Dermis blood vessel endothelial cell (primary cell): ENCODE measurements at regions not wholly inside any gene's neighbourhood (a gene's known extent, or its start where the extent isn't known, plus 50 kb on each side); places are given as distances from the start of the nearest gene placed in this dataset.

Source experiments
- DNase-seq: peaks from one replicate; pipeline ENCODE4 v3.0.0; 2010

DNA sequence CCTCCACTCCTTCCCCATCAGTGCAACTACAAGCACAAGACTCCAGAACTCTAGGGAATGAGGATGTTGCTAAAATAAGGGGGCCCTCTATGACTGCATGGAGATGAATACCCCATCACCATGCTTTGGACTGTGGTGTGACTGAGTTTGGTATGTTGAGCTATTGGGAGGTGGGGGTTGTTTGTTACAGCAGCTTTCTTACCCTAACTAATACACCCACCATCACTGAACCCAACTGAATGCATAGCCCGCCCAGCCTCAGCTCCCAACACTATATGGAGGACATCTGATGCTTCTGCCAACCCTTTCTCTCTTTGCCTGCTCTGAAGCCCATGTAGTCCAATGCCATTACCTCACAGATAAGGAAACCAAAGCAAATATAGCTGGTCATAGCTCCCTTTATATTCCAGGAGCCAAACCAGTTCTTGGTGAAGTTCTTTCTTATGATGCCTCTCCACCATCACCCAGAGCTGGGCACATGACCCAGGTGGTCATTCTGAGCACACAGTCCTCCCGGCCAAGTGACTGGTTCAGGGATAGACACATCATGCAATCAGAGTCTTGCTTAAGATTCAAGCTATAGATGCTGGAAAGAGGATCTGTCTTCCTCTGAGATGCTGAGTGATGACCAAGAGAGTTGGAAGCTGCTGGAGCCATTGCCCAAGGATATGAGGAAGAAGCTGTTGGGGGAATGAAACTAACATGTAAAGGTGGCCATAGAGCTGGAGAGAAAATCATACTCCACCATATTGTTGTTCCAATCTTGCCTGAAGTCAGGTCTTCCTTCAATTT, 155.6 kb upstream of the HAAO start:
- no peak for DNase-seq

DNA sequence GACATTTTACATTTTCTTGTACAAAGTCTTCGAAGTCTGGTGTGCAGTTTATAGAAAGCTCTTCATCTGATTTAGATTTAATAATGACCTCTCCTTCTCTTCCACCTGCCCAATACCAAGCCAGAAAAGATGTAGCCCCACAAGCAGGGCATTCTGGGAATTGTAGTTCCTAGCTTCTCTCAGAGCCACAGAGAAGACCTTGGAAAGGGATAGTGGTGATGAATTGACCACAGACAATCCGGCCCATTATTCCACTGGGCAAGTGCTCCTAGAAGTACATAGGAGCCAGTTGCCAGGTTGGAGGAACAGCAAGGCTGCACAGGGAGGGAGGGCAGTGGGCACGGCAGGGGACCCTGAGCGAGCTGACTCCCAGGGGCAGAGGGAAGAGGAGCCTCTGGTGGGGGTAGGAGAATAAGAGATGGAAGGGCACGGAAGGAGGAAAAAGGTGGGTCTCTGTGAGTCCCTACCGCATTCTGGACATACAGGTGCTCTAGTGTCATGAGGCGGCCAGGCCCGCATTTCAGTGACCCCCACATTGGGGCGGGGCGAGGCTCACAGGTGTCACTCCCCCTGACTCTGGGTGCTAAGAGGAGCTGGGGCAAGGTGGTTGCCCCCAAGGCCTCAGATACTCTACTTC, 152.5 kb upstream of the HAAO start:
- peak; percentile 48 for DNase-seq

DNA sequence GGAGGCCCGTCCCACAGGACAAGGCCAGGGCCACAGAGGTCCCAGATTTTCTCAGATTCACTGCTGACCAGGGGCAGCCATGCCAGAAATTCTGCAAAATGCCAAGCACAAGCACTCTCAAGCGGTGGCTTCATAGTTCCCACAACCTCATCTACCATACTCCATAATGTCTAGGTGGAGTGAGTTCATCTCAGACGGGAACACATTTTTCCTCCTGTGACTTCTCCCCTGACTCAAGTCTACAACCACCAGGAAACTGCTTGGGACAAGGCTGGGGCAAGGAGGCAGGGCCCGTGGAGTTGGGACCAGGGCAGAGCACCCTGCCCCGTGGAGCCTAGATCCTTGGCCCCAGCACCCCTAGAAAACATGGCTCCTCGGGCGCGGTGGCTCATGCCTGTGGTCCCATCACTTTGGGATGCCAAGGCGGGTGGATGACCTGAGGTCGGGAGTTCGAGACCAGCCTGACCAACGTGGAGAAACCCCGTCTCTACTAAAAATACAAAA, 150.7 kb upstream of the HAAO start:
- DNase-seq, result no peak

DNA sequence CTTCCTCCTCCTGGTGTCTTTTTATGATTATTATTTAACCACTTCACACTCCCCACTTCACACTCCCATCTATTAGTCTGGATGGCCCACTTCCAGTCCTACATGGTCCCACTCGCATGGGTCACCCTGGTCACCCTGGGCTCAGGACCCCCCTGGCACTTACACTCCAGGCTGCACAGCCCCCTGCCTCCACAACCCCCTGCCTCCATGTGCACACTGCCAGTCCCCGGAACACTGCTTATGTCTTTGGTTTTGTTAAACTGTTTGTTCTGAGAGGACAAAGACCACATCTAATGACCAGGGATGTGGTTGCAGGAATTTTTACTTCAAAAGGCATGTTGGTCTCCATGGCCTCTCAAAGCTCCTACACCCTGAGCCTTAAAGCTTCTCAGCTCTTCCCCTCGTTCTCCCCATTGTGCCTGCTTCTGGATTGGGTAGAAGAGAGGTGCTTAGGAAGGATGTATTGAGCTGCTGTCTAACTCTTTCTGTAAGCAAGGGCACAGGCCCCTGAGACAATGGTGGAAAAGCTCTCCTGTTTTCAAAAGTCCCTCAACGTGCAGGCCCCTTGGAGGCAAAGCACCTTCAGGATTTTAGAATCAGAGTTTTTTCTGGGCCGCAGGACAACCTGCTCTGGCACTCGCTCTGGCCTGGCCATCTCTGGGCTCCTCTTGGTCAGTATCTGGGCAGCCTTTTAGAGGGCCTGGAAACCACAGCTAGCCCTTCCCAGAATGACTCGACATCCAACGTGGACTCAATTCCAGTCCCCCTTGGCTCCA, 150.0 kb upstream of the HAAO start:
- no peak for DNase-seq

DNA sequence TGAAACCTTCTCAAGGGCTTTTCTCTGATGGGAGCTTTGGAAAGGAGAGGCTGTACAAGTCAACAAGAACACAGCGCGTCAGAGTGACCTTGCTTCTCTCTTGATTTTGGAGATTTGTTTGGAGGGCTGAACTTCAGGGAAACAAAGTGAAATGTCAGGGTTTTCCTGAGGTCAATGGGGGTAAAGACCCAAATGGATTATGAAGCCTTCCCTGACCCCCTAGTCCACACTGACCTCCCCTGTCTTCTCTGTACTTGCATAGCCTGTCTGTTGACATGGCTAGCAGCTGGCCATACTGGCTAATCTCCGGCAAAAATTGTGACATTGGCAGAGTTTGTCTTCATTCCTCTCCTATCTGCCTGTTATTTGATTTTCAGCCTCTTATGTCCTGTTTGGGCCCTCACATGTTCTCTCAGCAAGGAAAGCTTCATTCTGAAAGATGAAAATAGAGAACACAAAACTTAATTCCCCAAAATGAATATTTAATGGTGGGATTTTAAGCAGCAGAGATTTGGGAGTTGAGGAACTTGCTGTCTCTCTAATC, 149.3 kb upstream of the HAAO start:
- no peak for DNase-seq

DNA sequence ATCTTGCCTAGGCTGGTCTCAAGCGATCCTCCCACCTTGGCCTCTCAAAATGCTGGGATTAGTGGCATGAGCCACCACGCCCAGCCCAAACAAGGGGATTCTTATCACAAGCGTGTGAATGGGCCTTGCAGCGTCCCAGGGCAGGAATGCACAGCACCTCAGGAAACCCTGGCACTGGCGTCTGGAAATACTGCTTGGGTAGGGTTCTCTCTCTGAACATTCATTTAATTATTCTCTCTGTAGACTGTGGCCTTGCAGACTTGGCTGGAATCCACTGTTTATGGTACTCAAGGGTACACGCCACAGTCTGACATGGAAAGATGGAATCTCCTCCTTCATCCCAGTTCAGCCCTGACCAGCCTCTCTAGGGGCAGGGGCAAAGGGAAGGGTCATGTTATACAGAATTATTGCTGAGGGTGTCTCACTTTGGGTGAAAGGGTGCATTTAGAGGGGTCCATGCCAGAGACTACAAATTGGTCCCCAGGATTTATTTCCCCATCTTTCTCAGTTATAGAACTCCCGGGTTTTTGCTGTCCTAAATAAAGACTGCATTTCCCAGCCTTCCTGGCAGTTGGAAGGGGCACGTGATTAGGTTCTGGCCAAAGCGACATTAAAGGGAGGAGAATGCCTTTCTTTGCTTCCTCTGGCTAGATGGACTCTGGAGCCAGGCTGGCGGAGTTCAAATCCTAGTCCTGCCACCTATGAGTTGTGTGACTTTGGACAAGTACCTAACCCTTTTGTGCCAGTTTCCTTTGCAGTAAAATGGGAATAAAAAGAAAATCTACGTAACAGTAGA, 147.2 kb upstream of the HAAO start:
- DNase-seq, result no peak

DNA sequence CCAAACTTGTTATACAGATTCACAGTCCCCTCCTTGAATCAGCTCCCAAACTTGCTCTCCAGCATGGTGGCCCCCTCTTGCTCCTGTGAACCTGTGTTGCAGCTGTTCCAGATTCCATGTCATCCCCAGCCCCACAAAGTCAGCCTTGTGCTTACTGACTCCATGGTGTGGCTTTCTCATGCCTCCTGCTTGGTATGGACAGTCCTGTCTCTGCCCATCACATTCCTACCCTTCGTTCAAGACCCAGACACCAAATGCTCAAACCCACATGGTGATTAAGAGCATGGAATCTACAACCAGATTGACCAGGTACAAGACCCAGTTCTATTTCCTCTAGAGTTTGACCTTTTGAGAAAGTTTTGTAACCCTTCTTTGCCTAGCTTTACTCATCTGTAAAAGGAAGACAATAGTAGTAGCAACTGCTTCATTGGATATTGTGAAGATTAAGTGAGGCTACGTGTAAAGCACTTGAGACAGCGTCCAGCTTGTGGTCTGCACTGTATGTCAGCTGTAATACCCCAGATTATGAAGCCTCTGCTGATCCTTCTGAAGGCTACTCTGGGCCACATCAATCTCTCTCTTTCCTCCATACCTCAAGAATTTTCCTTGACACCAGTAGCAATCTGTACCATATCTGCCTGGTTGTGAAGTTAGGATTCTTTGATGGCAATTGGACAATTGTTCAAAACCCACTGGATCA, 146.4 kb upstream of the HAAO start:
- no peak for DNase-seq

DNA sequence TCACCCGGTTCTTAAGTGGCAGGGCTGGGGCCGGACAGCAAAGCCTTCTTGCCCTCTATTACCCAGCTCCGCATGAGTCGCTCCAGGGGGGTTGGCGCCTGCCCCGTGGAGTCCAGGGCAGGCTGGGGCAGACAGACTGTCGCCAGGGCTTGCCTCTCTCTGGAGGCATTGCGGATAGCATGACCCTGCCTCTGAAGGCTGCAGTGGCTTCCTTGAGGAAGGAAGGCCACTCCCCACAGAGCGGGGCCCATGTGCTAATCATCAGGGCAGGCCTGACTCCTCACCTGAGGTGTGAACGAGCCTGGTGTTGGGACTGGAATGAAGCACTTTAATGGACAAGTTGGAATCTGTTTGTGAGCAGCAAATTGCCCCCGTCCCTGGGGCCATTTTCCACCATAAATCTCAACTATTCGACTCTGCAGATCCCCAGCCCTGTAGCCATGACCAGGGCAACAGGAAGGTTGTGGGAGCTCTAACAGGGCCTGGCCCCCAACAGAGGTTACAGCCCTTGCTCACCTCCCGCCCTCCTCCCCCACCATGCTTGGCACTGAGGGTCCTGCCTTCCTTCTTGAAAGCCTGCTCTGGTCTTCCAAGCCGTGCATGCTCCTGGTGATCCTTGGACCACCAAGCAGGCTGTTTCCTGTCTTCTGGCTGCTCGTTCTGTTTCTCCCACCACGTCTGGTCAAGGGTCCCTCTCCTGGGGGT, 144.9 kb upstream of the HAAO start:
- no peak for DNase-seq

DNA sequence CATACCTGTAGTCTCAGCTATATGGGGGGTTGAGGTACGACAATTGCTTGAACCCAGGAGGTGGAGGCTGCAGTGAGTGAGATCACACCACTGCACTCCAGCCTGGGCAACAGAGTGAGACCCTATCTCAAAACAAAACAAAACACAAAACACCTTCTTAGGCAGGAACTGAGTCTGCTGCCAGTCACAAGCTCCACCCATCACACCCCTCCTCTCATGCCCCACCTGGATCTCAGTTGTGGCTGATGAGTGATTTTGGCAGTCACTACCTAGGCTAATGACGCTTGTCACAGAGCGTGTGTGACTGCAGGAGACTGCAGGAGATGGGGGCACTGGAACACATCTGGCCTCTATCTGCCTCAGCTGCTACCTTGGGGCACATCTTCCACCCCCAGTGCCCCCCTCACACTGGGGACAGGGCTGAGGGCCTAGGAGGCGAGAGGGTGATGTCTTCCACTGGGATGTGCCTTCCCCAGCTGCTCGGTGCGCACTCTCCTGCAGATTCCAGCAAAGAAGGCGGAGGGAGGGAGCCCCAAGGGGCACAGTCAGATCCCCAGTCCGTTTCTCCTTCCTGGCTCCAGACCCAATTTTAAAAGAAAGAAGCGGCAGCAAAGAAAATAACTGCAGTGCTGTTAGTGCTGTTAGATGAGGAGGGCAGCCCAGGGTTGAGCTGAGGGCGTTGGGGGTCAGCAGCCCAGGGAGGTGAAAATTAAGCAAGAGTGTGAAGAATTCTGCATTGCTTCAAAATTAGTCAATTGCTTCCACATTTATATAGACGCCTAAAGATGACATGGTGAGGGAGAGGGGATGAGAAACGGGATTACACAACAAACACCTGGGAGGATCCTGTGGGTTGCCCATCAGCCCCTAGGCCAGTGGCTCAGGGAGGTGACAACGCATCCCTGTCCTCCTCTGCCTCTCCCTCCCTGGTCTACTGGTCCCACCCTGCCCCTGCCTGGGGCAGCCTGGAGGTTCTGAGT, 143.6 kb upstream of the HAAO start:
- no peak for DNase-seq

DNA sequence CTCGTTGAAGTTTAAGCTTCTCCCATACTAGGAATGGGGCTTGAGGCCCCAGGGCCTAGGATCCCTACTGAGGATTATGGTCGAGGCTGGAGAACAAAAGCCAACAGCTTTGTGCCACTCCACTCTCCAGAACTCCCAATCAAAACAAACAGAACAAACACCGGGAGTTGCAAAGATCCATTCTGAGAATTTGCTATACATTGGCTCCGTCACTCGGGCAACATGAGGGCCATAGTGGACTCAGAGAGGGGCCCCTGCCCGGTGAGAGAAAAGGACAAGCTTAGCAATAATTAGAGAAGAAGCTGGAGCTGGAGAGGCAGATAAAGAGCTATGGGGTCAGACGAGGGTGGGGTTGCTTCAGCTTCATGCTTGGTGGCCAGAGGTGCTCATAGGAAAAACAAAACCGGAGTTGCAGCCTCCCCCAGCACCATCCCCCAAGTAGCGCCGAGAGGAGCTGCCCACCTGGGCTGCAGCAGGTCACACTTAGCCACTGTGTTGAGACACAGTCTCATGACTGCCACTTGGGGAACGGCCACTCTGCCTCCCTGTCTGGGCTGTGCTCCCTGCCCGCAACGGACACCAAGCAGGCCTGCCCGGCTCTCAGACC, 142.3 kb upstream of the HAAO start:
- DNase-seq, result no peak

DNA sequence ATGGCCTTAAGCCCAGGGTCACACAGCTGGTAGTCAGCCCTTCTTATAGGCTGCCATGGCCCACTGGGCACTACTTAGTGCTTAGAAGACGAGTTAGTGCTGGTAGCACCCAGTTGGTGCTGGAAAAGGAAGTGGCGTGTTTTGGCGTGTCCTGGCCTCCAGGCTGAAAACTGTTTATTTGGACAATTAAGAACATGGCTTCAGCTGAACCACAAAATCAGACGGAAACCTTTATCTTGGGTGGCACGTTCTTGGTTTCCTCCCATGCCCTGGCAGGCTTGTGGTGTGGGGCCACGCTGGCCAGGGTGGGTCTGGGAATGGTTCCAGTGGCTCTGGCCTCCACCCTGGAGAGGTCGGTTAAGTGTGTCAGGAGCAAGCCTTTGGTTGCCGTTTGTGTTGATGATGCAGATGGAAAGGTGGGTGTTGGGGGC, 141.5 kb upstream of the HAAO start:
- no peak for DNase-seq

DNA sequence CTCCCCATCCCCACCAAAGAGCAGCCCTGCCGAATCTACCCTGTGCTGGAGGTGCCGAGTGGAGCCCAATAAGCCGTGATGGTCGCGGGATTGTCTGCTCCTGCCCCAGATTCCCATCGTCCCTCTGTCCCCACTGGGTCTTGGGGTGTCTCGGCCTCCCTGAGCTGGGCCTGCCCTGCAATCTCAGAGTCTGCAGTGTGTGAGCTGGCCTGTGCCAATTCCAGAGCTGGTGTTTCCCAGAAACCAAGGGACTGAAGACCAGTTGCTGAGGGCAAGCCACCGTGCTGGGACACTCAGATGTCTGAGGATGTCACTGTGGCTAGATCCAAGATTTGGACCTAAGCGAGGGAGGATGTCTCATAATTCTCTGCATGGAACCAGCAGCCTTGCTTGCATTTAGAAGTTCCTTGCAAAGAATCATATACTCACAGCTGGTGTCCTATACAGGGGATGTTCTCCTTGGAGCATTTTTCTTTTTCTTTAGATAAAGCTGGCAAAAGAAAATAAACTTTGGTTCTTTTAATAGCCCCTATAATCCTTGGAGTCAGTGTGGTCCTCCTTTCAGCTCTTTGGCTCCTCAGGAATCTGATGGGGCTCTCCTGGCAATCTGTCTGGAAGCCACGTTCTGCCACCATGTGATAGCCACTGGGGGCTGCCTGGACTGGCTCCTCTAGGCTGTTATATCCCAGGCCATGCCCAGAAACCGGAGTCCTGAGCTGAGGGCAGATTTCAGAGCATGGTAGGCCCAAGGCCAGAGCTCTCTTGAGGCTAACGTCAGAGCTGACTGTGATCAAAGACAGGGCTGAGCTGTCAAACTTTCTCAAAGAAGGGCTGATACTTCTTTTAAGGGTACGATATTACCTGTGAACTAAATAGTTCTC, 140.1 kb upstream of the HAAO start:
- no peak for DNase-seq

DNA sequence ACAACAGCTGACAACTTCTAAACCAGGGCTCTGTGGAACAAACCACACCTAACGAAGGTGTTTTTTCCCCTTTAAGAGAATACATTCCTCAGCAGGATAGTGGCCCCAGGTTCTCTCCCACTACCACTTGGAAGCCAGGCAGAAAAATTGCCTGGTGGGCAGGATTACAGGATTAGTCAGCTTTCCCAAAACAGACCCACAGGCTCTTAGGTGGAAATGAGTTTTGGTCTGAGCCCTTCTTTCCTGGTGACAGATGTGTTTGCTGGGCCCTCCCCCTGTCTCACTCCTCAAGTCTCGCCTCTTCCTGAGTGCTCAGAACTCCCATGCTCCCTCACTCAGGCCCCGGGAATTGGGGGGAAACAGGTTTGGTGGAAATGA, 139.4 kb upstream of the HAAO start:
- peak; percentile 46 for DNase-seq

DNA sequence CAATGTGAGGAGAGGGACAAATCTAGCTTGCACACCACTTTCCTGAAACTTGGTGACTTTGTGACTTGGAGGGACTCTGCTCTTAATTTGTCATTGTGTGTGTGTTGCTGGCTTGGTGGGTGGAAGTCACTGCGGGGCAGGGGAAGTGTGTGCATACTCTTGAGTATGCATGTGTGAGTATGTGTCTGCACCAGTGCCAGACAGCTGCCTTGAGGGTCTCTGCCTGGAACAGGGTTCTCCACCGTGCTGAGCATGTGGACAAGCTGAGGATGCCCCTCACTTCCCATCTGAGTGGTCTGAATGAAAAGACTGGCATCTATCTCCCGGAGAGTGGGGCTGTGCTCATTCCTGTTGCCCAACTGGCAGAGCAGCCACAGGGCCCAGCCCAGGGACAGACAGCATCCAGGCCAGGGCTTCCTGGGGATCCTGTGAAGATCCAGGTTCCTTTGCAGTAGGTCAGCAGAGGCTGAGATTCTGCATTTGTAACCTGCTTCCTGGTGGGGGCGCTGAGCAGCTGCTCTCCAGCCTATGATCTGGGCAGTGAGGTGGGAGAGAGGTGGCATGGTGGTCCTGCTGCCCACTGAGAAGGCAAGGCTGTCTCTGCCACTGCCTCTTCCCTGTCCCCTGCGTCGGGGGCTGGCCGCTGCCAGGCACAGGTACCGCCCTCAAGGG, 138.9 kb upstream of the HAAO start:
- peak; percentile 55 for DNase-seq

DNA sequence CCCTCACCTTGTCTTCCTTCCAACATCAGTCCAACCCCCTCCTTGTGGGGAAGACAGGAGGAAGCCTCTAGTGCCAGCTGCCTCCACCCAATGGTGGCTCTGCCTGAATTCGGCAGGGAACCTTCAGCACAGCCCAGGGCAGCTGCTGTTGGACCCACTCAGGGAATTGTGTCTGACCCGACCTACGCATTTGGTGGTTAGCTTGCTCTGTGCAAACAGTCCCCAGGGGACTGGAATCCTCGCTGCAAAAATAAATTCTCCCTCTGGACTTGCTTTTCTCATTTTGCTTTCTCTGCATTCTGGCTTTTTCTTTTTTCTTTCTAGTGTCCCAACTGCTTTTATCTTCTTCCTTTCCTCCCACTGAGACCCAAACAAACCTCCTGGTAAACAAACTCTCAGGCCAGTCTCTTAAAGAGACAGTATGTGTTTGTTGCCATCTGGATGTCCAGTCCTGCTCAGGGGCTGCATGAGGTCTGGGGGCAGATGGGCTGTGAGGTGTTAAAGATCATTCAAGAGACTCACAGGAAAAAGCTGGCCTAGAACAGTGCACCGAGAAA, 137.7 kb upstream of the HAAO start:
- no peak for DNase-seq

DNA sequence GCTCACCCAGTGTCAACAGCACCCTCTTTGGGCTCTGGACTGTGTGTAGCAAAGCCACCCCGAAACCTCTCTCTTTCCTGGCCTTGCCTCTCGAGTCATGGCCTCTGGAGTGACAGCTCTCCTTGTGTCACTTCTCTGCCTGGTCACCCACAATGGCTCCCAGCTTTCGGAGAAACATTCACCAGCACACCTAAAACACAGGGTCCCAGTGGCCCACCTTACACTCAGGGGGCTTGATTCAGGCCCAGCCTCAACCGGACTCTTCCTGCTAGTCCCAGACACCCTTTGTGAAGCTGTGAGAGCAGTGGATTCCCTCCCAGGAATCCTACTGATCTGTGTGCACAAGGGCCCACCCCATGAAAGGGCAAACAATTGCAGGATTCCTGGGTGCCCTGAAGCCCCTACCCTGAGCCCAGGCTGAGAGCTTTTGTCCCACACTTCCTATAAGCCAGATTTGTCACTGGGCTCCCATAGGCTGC, 137.2 kb upstream of the HAAO start:
- no peak for DNase-seq
